ENCODE measurements at regions not wholly inside any gene's neighbourhood (a gene's known extent, or its start where the extent isn't known, plus 50 kb on each side); places are given as distances from the start of the nearest gene placed in this dataset.
A peak's percentile ranks its signal among the peaks of the same experiment; 100 is the strongest.

DNA sequence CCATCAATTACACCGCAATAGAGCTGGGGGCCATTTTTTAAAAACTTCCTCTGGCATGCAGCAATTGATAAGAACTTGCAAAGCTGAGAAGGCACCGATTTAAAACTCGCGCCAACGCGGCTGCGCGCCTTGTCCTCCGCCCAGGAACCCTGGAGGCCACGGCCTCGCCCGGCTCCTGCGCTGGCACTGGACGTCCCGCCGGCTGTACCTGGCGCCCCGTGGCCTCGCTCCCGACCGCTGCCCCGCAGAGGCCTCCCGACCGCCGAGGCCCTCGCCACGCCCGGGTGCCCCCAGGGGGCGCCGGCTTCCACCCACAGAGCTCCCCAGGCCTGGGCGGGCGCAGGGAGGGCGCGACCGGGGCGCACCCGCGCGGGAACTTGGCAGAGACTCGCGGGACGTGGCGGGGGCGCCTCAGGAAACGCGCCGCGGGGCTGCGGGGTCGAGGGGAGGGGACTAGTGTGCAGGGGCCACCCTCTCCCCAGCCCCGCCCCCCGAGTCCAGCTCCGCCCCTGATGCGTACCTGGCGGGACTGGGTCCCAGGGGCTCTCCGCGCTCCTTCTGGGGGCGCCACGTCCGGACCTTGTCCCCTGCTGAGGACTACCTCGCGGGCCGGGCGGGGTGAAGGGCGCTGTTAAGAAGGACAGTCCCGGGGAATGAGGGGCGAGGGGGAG is 65.7 kb downstream of the TNFAIP2 start (continued):
- TF ChIP-seq, protein P1, sequence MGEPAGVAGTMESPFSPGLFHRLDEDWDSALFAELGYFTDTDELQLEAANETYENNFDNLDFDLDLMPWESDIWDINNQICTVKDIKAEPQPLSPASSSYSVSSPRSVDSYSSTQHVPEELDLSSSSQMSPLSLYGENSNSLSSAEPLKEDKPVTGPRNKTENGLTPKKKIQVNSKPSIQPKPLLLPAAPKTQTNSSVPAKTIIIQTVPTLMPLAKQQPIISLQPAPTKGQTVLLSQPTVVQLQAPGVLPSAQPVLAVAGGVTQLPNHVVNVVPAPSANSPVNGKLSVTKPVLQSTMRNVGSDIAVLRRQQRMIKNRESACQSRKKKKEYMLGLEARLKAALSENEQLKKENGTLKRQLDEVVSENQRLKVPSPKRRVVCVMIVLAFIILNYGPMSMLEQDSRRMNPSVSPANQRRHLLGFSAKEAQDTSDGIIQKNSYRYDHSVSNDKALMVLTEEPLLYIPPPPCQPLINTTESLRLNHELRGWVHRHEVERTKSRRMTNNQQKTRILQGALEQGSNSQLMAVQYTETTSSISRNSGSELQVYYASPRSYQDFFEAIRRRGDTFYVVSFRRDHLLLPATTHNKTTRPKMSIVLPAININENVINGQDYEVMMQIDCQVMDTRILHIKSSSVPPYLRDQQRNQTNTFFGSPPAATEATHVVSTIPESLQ (CRISPR knock-in tag; IDR thresholded peaks at IDR 0.05): no peak
- TF ChIP-seq, protein P2, sequence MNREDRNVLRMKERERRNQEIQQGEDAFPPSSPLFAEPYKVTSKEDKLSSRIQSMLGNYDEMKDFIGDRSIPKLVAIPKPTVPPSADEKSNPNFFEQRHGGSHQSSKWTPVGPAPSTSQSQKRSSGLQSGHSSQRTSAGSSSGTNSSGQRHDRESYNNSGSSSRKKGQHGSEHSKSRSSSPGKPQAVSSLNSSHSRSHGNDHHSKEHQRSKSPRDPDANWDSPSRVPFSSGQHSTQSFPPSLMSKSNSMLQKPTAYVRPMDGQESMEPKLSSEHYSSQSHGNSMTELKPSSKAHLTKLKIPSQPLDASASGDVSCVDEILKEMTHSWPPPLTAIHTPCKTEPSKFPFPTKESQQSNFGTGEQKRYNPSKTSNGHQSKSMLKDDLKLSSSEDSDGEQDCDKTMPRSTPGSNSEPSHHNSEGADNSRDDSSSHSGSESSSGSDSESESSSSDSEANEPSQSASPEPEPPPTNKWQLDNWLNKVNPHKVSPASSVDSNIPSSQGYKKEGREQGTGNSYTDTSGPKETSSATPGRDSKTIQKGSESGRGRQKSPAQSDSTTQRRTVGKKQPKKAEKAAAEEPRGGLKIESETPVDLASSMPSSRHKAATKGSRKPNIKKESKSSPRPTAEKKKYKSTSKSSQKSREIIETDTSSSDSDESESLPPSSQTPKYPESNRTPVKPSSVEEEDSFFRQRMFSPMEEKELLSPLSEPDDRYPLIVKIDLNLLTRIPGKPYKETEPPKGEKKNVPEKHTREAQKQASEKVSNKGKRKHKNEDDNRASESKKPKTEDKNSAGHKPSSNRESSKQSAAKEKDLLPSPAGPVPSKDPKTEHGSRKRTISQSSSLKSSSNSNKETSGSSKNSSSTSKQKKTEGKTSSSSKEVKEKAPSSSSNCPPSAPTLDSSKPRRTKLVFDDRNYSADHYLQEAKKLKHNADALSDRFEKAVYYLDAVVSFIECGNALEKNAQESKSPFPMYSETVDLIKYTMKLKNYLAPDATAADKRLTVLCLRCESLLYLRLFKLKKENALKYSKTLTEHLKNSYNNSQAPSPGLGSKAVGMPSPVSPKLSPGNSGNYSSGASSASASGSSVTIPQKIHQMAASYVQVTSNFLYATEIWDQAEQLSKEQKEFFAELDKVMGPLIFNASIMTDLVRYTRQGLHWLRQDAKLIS (CRISPR knock-in tag; IDR thresholded peaks at IDR 0.05; ENCODE audit: borderline replicate concordance): no peak
- TF ChIP-seq FOXP1 (CRISPR knock-in tag; IDR thresholded peaks at IDR 0.05; ENCODE audit: borderline replicate concordance) (peak; percentile 43; the same call in 1 of the 2 replicates), GABPB1 (CRISPR knock-in tag; IDR thresholded peaks at IDR 0.05) (no peak), ZNF416 (CRISPR knock-in tag; IDR thresholded peaks at IDR 0.05) (no peak), TEAD1 (CRISPR knock-in tag; IDR thresholded peaks at IDR 0.05) (0 out of 2 replicates have a peak, but pooled peaks have one; percentile 19), ZNF423 (CRISPR knock-in tag; IDR thresholded peaks at IDR 0.05) (peak; percentile 66; the same call in 1 of the 2 replicates), CREB1 (CRISPR knock-in tag; IDR thresholded peaks at IDR 0.05) (no peak), GRHL2 (CRISPR knock-in tag; IDR thresholded peaks at IDR 0.05; ENCODE audit: insufficient replicate concordance, severe bottlenecking) (no peak), NR2C2 (CRISPR knock-in tag; IDR thresholded peaks at IDR 0.05) (no peak), ZNF138 (CRISPR knock-in tag; conservative IDR thresholded peaks at IDR 0.05) (no peak), SP1 (CRISPR knock-in tag; conservative IDR thresholded peaks at IDR 0.05) (peak; percentile 45; the same call in 1 of the 2 replicates), NFATC4 (CRISPR knock-in tag; IDR thresholded peaks at IDR 0.05) (no peak), SMAD3 (CRISPR knock-in tag; IDR thresholded peaks at IDR 0.05; ENCODE audit: borderline replicate concordance) (no peak), ATF1 (CRISPR knock-in tag; IDR thresholded peaks at IDR 0.05) (no peak), JUN (CRISPR knock-in tag; IDR thresholded peaks at IDR 0.05) (no peak), NR3C1 (CRISPR knock-in tag; conservative IDR thresholded peaks at IDR 0.05; ENCODE audit: low read depth) (no peak), ETV6 (CRISPR knock-in tag; IDR thresholded peaks at IDR 0.05) (0 out of 2 replicates have a peak, but pooled peaks have one; percentile 49), RORB (CRISPR knock-in tag; IDR thresholded peaks at IDR 0.05) (no peak), TP53 (CRISPR knock-in tag; IDR thresholded peaks at IDR 0.05) (0 out of 2 replicates have a peak, but pooled peaks have one; percentile 37), PREB (CRISPR knock-in tag; IDR thresholded peaks at IDR 0.05; ENCODE audit: borderline replicate concordance) (no peak), ZNF396 (CRISPR knock-in tag; IDR thresholded peaks at IDR 0.05; ENCODE audit: borderline replicate concordance) (no peak), TCF7 (CRISPR knock-in tag; IDR thresholded peaks at IDR 0.05; ENCODE audit: low read depth) (no peak)
- TF ChIP-seq, protein P3, sequence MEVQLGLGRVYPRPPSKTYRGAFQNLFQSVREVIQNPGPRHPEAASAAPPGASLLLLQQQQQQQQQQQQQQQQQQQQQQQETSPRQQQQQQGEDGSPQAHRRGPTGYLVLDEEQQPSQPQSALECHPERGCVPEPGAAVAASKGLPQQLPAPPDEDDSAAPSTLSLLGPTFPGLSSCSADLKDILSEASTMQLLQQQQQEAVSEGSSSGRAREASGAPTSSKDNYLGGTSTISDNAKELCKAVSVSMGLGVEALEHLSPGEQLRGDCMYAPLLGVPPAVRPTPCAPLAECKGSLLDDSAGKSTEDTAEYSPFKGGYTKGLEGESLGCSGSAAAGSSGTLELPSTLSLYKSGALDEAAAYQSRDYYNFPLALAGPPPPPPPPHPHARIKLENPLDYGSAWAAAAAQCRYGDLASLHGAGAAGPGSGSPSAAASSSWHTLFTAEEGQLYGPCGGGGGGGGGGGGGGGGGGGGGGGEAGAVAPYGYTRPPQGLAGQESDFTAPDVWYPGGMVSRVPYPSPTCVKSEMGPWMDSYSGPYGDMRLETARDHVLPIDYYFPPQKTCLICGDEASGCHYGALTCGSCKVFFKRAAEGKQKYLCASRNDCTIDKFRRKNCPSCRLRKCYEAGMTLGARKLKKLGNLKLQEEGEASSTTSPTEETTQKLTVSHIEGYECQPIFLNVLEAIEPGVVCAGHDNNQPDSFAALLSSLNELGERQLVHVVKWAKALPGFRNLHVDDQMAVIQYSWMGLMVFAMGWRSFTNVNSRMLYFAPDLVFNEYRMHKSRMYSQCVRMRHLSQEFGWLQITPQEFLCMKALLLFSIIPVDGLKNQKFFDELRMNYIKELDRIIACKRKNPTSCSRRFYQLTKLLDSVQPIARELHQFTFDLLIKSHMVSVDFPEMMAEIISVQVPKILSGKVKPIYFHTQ (CRISPR knock-in tag; IDR thresholded peaks at IDR 0.05): no peak
- TF ChIP-seq, protein P4, sequence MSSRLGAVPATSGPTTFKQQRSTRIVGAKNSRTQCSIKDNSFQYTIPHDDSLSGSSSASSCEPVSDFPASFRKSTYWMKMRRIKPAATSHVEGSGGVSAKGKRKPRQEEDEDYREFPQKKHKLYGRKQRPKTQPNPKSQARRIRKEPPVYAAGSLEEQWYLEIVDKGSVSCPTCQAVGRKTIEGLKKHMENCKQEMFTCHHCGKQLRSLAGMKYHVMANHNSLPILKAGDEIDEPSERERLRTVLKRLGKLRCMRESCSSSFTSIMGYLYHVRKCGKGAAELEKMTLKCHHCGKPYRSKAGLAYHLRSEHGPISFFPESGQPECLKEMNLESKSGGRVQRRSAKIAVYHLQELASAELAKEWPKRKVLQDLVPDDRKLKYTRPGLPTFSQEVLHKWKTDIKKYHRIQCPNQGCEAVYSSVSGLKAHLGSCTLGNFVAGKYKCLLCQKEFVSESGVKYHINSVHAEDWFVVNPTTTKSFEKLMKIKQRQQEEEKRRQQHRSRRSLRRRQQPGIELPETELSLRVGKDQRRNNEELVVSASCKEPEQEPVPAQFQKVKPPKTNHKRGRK (CRISPR knock-in tag; IDR thresholded peaks at IDR 0.05; ENCODE audit: borderline replicate concordance): no peak
- TF ChIP-seq, protein P5, sequence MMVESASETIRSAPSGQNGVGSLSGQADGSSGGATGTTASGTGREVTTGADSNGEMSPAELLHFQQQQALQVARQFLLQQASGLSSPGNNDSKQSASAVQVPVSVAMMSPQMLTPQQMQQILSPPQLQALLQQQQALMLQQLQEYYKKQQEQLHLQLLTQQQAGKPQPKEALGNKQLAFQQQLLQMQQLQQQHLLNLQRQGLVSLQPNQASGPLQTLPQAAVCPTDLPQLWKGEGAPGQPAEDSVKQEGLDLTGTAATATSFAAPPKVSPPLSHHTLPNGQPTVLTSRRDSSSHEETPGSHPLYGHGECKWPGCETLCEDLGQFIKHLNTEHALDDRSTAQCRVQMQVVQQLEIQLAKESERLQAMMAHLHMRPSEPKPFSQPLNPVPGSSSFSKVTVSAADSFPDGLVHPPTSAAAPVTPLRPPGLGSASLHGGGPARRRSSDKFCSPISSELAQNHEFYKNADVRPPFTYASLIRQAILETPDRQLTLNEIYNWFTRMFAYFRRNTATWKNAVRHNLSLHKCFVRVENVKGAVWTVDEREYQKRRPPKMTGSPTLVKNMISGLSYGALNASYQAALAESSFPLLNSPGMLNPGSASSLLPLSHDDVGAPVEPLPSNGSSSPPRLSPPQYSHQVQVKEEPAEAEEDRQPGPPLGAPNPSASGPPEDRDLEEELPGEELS (CRISPR knock-in tag; IDR thresholded peaks at IDR 0.05): peak; percentile 47; the same call in 1 of the 2 replicates

All from WTC11 (cell line).